ENCODE measurements at regions not wholly inside any gene's neighbourhood (a gene's known extent, or its start where the extent isn't known, plus 50 kb on each side); places are given as distances from the start of the nearest gene placed in this dataset.

DNA sequence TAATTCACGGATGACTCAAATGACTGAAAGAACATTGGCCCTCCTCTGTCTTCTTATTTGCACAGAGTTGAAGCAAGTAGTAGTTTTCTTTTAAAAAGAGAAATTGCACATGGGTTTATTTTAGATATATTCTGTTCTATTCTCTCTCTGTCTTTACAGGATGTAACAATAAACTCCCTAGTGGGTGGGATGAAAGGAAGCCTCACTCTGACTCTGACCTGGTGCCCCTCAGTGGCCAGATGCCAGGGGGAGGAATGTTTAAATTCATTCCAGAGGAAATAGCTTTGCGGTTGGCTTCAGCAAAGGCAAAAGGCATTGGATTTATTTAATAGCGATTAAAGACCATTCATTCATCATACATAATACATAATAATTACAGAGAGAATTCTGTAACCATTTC lies 156.4 kb upstream of the MTPN start:
- ChIA-PET POLR2A (no interaction called here), CTCF (interaction anchor here (0.6 kb wide), 1 partner anchor 12 kb away, joined by 3 read pairs; no protein-coding TSS in a partner anchor)
- DNase-seq (ENCODE audit: low read depth): no peak
- Histone ChIP-seq H3K4me3 (ENCODE audit: low read depth, low read length) (no peak overlapping the region), H3K36me3 (ENCODE audit: control insufficient read depth, insufficient read depth, low read length) (no peaks in the 10 kb centered on the region), H3K27me3 (ENCODE audit: control insufficient read depth, insufficient read depth, low read length) (no peaks in the 10 kb centered on the region)
- TF ChIP-seq CTCF (IDR thresholded peaks at IDR 0.05; ENCODE audit: insufficient read depth, low read depth, low read length): no peak

- H3K27me3 ChIP-seq (ENCODE audit: control insufficient read depth, insufficient read depth, low read length): no peaks in the 10 kb centered on the region
- CTCF ChIA-PET: interaction anchor here (2.0 kb wide), 1 partner anchor 16 kb away, joined by 5 read pairs; no protein-coding TSS in a partner anchor
Measured at GRCh38 chr7:136131304-136131630, 154.1 kb upstream of the MTPN start.

DNA sequence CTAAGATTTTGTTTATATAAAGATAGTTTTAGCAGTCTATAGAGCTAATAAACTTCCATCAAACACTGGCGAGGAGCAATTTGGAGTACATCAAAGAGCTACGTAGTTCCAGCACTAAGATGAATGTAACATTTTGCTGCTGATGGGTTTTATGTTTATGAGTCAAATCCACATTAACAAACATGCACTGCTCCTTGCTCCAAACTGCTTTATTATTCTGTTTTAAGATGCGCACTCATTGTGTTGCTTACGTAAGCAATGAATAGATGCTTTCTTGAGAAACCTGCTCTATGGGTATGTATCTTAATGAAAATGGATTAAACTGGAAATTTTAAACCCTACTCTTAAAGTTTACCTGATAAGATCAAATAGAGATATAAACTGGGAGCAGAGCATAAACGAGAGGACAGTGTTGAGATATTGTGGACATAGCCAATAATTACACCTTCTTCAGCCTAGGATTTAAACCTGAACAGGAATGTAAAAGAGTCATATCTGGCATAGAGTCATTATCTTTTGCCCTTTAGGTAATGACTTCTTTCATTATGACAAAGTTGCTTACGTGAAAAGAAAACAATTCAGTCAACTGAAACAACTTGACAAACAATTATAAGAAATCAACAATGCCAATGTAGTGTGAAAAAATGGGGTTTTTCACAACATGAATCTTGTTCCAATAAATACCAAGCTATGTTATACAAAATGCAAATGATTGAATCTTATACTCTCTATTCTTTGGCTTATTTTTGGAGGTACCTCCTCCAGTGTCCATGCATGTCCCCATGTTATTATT lies 153.5 kb upstream of the MTPN start:
- ChIA-PET POLR2A (no interaction called here), CTCF (interaction anchor here (2.0 kb wide), 1 partner anchor 15 kb away, joined by 5 read pairs; no protein-coding TSS in a partner anchor)
- no peak for DNase-seq (ENCODE audit: low read depth)
- no peak overlapping the region for H3K4me3 ChIP-seq (ENCODE audit: low read depth, low read length)
- TF ChIP-seq CTCF (IDR thresholded peaks at IDR 0.05; ENCODE audit: insufficient read depth, low read depth, low read length): no peak
- H3K36me3 ChIP-seq (ENCODE audit: control insufficient read depth, insufficient read depth, low read length): no peaks in the 10 kb centered on the region
- H3K27me3 ChIP-seq (ENCODE audit: control insufficient read depth, insufficient read depth, low read length): no peaks in the 10 kb centered on the region

More at GRCh38 chr7:136131304-136131630, 154.1 kb upstream of the MTPN start:
- no peak for DNase-seq (ENCODE audit: low read depth)
- Histone ChIP-seq H3K4me3 (ENCODE audit: low read depth, low read length) (no peak overlapping the region), H3K36me3 (ENCODE audit: control insufficient read depth, insufficient read depth, low read length) (no peaks in the 10 kb centered on the region)
- no peak for TF ChIP-seq CTCF (IDR thresholded peaks at IDR 0.05; ENCODE audit: insufficient read depth, low read depth, low read length)
- POLR2A ChIA-PET: no interaction called here

DNA sequence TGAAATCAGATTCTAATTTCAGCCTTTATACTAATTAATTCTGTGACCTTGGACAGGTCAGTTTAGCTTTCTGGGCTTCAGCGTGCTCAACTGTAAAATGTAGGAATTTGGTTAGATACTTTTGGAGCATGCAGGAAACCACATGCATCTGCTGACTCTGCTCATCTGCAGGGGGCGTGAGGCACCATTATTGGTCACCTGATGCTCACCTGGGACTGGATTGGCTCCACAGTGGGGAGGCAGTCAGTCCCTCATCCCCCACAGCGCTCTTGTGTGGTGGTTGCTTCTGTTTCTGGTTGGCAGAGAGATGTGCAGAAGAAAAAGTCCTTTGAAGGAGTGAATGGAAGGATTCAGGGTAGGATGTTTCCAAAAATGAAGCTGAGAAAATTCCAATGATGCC lies 150.9 kb upstream of the MTPN start:
- no peaks in the 10 kb centered on the region for H3K27me3 ChIP-seq (ENCODE audit: control insufficient read depth, insufficient read depth, low read length)
- H3K4me3 ChIP-seq (ENCODE audit: low read depth, low read length): no peak overlapping the region
- POLR2A ChIA-PET: no interaction called here
- CTCF ChIA-PET: no interaction called here
- DNase-seq (ENCODE audit: low read depth): no peak
- TF ChIP-seq CTCF (IDR thresholded peaks at IDR 0.05; ENCODE audit: insufficient read depth, low read depth, low read length): no peak
- H3K36me3 ChIP-seq (ENCODE audit: control insufficient read depth, insufficient read depth, low read length): no peaks in the 10 kb centered on the region

GRCh38 chr7:136123352-136123751 lies 146.2 kb upstream of the MTPN start:
- no peak for TF ChIP-seq CTCF (IDR thresholded peaks at IDR 0.05; ENCODE audit: insufficient read depth, low read depth, low read length)
- ChIA-PET POLR2A (no interaction called here), CTCF (interaction anchor here (1.3 to 1.6 kb wide), 2 partner anchors 8 to 9 kb away, joined by 3 to 4 read pairs; no protein-coding TSS in a partner anchor)
- Histone ChIP-seq H3K4me3 (ENCODE audit: low read depth, low read length) (no peak overlapping the region), H3K27me3 (ENCODE audit: control insufficient read depth, insufficient read depth, low read length) (no peaks in the 10 kb centered on the region), H3K36me3 (ENCODE audit: control insufficient read depth, insufficient read depth, low read length) (no peaks in the 10 kb centered on the region)
- no peak for DNase-seq (ENCODE audit: low read depth)

Data from BJ (cell line).